GM12878 (cell line): ENCODE measurements at regions not wholly inside any gene's neighbourhood (a gene's known extent, or its start where the extent isn't known, plus 50 kb on each side); places are given as distances from the start of the nearest gene placed in this dataset.

Experiments used
- ATAC-seq: fragments of 200-7000 bp; cut with Tn5 transposase; 3 replicates; pipeline ENCODE4 v1.9.1; 2020; ENCODE audit warnings: mild to moderate bottlenecking, moderate library complexity
- BruUV-seq: library from RNA; stranded (reverse); fragments of 400-500 nt; replicated peaks from 2 replicates; lab custom pipeline; 2021; lab: Mats Ljungman, UMichigan
- CTCF ChIA-PET: fragments of 300-600 bp; sonication (Branson Sonifier 250); formaldehyde crosslinking; extraction: SDS; loops from one replicate; lab custom pipeline; 2021; ENCODE audit warnings: inconsistent platforms; lab: Yijun Ruan, JAX
- POLR2A ChIA-PET: fragments of 350-600 bp; formaldehyde crosslinking; extraction: SDS; loops from one replicate; lab custom pipeline; 2021; ENCODE audit warnings: inconsistent platforms; lab: Charles Lee
- RAD21 ChIA-PET: fragments of 300-600 bp; sonication (Branson Sonifier 250); formaldehyde crosslinking; loops from one replicate; lab custom pipeline; 2023; ENCODE audit warnings: antibody characterized with exemption; ENCODE audit not compliant: unreplicated experiment; lab: Charles Lee
- SMC1A ChIA-PET: fragments of 300-600 bp; sonication (Branson Sonifier 250); formaldehyde crosslinking; loops from one replicate; lab custom pipeline; 2023; ENCODE audit not compliant: unreplicated experiment, uncharacterized antibody; lab: Charles Lee
- DNase-seq: peaks from one replicate; pipeline ENCODE4 v3.0.0-alpha.2; 2011; ENCODE audit warnings: low read depth, low spot score
- FAIRE-seq: peaks from 3 replicates; lab custom pipeline; 2011; peaks lifted over from hg19 to GRCh38; lab: Jason Lieb, UNC
- H2AFZ ChIP-seq: 2 replicates; pipeline ENCODE4 v1.6.0; 2011; ENCODE audit warnings: low read depth, low read length, control low read depth; ENCODE audit not compliant: control insufficient read depth
- H3K27ac ChIP-seq: 2 replicates; pipeline ENCODE4 v1.5.1; 2011; ENCODE audit warnings: control low read depth; ENCODE audit not compliant: control insufficient read depth, insufficient read depth
- H3K27me3 ChIP-seq, 2 experiments: replicated peaks in 1 of 2; 2 replicates each; pipeline versions ENCODE4 v1.6.0 to v1.6.1; 2011; ENCODE audit warnings: low read length in 1 of 2; ENCODE audit not compliant: control insufficient read depth in 2 of 2, insufficient read depth in 2 of 2
- H3K36me3 ChIP-seq, 2 experiments: 2 replicates each; pipeline ENCODE4 v1.5.1; 2011; ENCODE audit warnings: low read length in 1 of 2; ENCODE audit not compliant: control insufficient read depth in 2 of 2, insufficient read depth in 2 of 2
- H3K4me1 ChIP-seq: 2 replicates; pipeline ENCODE4 v1.6.1; 2011; ENCODE audit warnings: mild to moderate bottlenecking, low read length, moderate library complexity, mixed read lengths; ENCODE audit not compliant: control insufficient read depth, insufficient read depth
- H3K4me2 ChIP-seq: 2 replicates; pipeline ENCODE4 v1.6.0; 2011; ENCODE audit warnings: control low read depth; ENCODE audit not compliant: control insufficient read depth, insufficient read depth
- H3K4me3 ChIP-seq: fragments of 200-600 bp; sonication (generic); 2 replicates; pipeline ENCODE4 v1.5.1; 2016
- H3K79me2 ChIP-seq: 2 replicates; pipeline ENCODE4 v1.6.0; 2011; ENCODE audit warnings: low read length; ENCODE audit not compliant: control insufficient read depth, insufficient read depth
- H3K9ac ChIP-seq: 2 replicates; pipeline ENCODE4 v1.8.0; 2011; ENCODE audit warnings: low read length, control low read depth, mixed read lengths; ENCODE audit not compliant: control insufficient read depth, insufficient read depth
- H3K9me3 ChIP-seq: replicated peaks from 3 replicates; pipeline ENCODE4 v1.5.1; 2011; ENCODE audit warnings: mild to moderate bottlenecking, low read length; ENCODE audit not compliant: control insufficient read depth, insufficient read depth
- H4K20me1 ChIP-seq: 2 replicates; pipeline ENCODE4 v1.6.0; 2011; ENCODE audit not compliant: control insufficient read depth, insufficient read depth
- CREM ChIP-seq: IDR thresholded peaks from 2 replicates; pipeline ENCODE4 v1.6.1; 2014; ENCODE audit warnings: antibody characterized with exemption, low read depth
- IKZF1 ChIP-seq: fragments of 450-650 bp; conservative IDR thresholded peaks from 2 replicates; pipeline ENCODE4 v1.6.1; 2017; ENCODE audit warnings: antibody characterized with exemption, mild to moderate bottlenecking
- MTA3 ChIP-seq: IDR thresholded peaks from 2 replicates; pipeline ENCODE4 v1.6.1; 2012; ENCODE audit warnings: low read length, inconsistent platforms, borderline replicate concordance
- MYC ChIP-seq: IDR thresholded peaks from 2 replicates; pipeline ENCODE4 v1.6.1; 2011; ENCODE audit warnings: mild to moderate bottlenecking, low read length, moderate library complexity, inconsistent platforms; ENCODE audit not compliant: insufficient read depth, insufficient replicate concordance, insufficient read length, severe bottlenecking
- SPI1 ChIP-seq: IDR thresholded peaks from 2 replicates; pipeline ENCODE4 v1.6.1; 2011; ENCODE audit warnings: low read depth, mild to moderate bottlenecking, low read length, moderate library complexity, borderline replicate concordance; ENCODE audit not compliant: insufficient read depth
- TARDBP ChIP-seq: IDR thresholded peaks from 2 replicates; pipeline ENCODE4 v1.6.1; 2016; ENCODE audit warnings: borderline replicate concordance
- ZNF217 ChIP-seq: fragments of 450-650 bp; IDR thresholded peaks from 2 replicates; pipeline ENCODE4 v1.6.1; 2017; ENCODE audit warnings: antibody characterized with exemption, mild to moderate bottlenecking
- WGBS: methylation state at CpG from one replicate; pipeline ENCODE4 v1.1.6; 2016; ENCODE audit warnings: low lambda C conversion rate; ENCODE audit not compliant: insufficient replicate concordance, insufficient coverage; ENCODE audit errors: missing lambda C conversion rate; 5-methylcytosine and 5-hydroxymethylcytosine counted together
- in situ Hi-C: fragments of 300-500 bp; cut with MboI; formaldehyde crosslinking; loops from 9 replicates; pipeline ENCODE4 v1.14.3; 2018; ENCODE audit warnings: mixed read lengths
- intact Hi-C: fragments of 100-400 bp; cut with micrococcal nuclease; formaldehyde crosslinking; loops from one replicate; pipeline ENCODE4 v1.14.2; 2022; ENCODE audit not compliant: unreplicated experiment
- TF ChIP-seq, protein P1 (sequence below): fragments of 150-350 bp; IDR thresholded peaks from 2 replicates; pipeline ENCODE4 v1.6.1; 2016; ENCODE audit warnings: low read depth, low read length

DNA sequence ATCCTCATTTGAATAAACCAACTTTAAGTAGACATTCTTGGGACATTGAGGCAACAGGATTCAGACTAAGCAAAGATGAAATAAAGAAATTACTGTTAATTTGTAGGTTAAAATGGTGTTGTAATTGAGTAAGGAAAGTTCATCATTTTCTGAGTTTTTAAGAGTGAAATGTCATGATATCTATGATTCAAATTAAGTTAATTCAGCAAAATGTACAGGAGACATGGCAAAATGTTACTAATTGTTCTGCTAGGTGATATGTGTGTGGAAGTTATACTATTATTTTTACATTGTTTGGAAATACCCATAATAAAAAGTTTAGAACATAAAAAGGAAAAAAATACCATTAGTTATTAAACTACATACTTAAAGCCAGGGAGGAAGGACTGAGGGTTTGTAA, 55.0 kb upstream of the EGLN3 start (continued):
- TF ChIP-seq ZNF217, result no peak
- no peak for TF ChIP-seq SPI1

DNA sequence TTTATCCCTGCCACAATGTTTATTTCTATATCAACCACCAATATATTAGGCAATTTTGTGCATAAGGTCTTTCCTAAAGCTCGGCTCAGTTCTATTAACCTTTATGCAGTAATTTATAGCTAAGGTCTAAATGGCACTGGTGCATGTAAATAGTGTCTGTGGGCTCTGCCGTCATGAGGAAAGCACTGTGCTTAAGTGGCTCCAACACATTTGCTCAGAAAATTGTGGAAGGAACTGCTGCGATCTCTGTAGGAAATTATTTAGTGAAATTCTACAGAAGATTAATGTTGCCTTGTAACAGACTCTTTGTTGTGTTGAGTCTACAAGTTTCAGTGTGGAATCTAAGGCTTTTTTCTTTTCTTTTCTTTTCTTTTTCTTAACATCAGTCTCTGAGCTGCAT, 54.0 kb upstream of the EGLN3 start:
- SMC1A ChIA-PET, result interaction anchor here (0.9 to 10.9 kb wide), 8 partner anchors 10 to 156 kb away, joined by 3 to 132 read pairs (median 4); no protein-coding TSS in a partner anchor
- ATAC-seq (no peak), DNase-seq (no peak), FAIRE-seq (no peak)
- H3K9ac ChIP-seq, result no peak overlapping the region
- POLR2A ChIA-PET, result interaction anchor here (0.7 to 4.2 kb wide), 4 partner anchors 9 to 58 kb away, joined by 3 to 26 read pairs (median 4); no protein-coding TSS in a partner anchor
- TF ChIP-seq CREM (no peak), TARDBP (no peak), IKZF1 (no peak), MTA3 (no peak), MYC (no peak)
- TF ChIP-seq, protein P1, sequence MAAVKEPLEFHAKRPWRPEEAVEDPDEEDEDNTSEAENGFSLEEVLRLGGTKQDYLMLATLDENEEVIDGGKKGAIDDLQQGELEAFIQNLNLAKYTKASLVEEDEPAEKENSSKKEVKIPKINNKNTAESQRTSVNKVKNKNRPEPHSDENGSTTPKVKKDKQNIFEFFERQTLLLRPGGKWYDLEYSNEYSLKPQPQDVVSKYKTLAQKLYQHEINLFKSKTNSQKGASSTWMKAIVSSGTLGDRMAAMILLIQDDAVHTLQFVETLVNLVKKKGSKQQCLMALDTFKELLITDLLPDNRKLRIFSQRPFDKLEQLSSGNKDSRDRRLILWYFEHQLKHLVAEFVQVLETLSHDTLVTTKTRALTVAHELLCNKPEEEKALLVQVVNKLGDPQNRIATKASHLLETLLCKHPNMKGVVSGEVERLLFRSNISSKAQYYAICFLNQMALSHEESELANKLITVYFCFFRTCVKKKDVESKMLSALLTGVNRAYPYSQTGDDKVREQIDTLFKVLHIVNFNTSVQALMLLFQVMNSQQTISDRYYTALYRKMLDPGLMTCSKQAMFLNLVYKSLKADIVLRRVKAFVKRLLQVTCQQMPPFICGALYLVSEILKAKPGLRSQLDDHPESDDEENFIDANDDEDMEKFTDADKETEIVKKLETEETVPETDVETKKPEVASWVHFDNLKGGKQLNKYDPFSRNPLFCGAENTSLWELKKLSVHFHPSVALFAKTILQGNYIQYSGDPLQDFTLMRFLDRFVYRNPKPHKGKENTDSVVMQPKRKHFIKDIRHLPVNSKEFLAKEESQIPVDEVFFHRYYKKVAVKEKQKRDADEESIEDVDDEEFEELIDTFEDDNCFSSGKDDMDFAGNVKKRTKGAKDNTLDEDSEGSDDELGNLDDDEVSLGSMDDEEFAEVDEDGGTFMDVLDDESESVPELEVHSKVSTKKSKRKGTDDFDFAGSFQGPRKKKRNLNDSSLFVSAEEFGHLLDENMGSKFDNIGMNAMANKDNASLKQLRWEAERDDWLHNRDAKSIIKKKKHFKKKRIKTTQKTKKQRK, result no peak
- H2AFZ ChIP-seq, result no peak overlapping the region
- in situ Hi-C loops, result no loop called here
- no peak overlapping the region for H3K4me3 ChIP-seq
- intact Hi-C loops, result no loop called here
- peaks cover 6% of the 10 kb centered on the region for H3K4me1 ChIP-seq
- H3K27me3 ChIP-seq, result no peaks in the 10 kb centered on the region
- no peaks in the 10 kb centered on the region for H3K36me3 ChIP-seq
- H3K27ac ChIP-seq, result no peak overlapping the region
- no TSS peak for BruUV-seq
- CTCF ChIA-PET, result interaction anchor here (0.8 to 2.7 kb wide), 5 partner anchors 9 to 156 kb away, joined by 3 to 16 read pairs (median 3); no protein-coding TSS in a partner anchor
- 3% methylated on average over 3 of the region's 3 CpGs for WGBS
- no peaks in the 10 kb centered on the region for H3K79me2 ChIP-seq
- no peaks in the 10 kb centered on the region; the same call in 2 of the 3 replicates for H3K9me3 ChIP-seq
- H3K4me2 ChIP-seq, result no peak overlapping the region
- RAD21 ChIA-PET, result interaction anchor here (1.0 to 4.4 kb wide), 3 partner anchors 13 to 164 kb away, joined by 3 to 14 read pairs (median 3); no protein-coding TSS in a partner anchor
- H4K20me1 ChIP-seq, result no peaks in the 10 kb centered on the region
